Thymus (tissue), 11 donors: ENCODE measurements at regions not wholly inside any gene's neighbourhood (a gene's known extent, or its start where the extent isn't known, plus 50 kb on each side); places are given as distances from the start of the nearest gene placed in this dataset.
A peak's percentile ranks its signal among the peaks of the same experiment; 100 is the strongest.

Experiments used
- DNase-seq, 9 donors: peaks; one replicate each; pipeline ENCODE4 v3.0.0-alpha.2; 2013; ENCODE audit warnings: low spot score in 9 of 9, low read depth in 6 of 9, missing footprints in 1 of 9
- H3K27ac ChIP-seq, 2 donors: one replicate each; pipeline ENCODE4 v1.5.1; 2013; ENCODE audit warnings: control low read depth in 1 of 2, low read depth in 1 of 2, low read length in 1 of 2, mild to moderate bottlenecking in 1 of 2, moderate library complexity in 1 of 2
- H3K27me3 ChIP-seq, 2 donors: one replicate each; pipeline ENCODE4 v1.5.1; 2013; ENCODE audit warnings: low read length in 1 of 2; ENCODE audit not compliant: control insufficient read depth in 2 of 2, insufficient read depth in 1 of 2
- H3K36me3 ChIP-seq, 2 donors: one replicate each; pipeline ENCODE4 v1.5.1; 2013; ENCODE audit warnings: low read length in 1 of 2, mild to moderate bottlenecking in 1 of 2, moderate library complexity in 1 of 2; ENCODE audit not compliant: control insufficient read depth in 2 of 2, insufficient read depth in 2 of 2
- H3K4me1 ChIP-seq, 2 donors: one replicate each; pipeline ENCODE4 v1.5.1; 2013; ENCODE audit warnings: low read length in 2 of 2; ENCODE audit not compliant: control insufficient read depth in 2 of 2, insufficient read depth in 2 of 2
- H3K4me3 ChIP-seq, 2 donors: one replicate each; pipeline ENCODE4 v1.5.1; 2013; ENCODE audit warnings: low read length in 2 of 2, control low read depth in 1 of 2, mild to moderate bottlenecking in 1 of 2
- H3K9me3 ChIP-seq, 2 donors: one replicate each; pipeline ENCODE4 v1.5.1; 2013; ENCODE audit warnings: low read length in 1 of 2, mild to moderate bottlenecking in 1 of 2; ENCODE audit not compliant: control insufficient read depth in 2 of 2, insufficient read depth in 1 of 2
- WGBS: extraction: QIAGEN DNeasy Blood & Tissue Kit; methylation state at CpG from one replicate; pipeline ENCODE4 v1.1.7; 2013; 5-methylcytosine and 5-hydroxymethylcytosine counted together
- donor health status: healthy.

DNA sequence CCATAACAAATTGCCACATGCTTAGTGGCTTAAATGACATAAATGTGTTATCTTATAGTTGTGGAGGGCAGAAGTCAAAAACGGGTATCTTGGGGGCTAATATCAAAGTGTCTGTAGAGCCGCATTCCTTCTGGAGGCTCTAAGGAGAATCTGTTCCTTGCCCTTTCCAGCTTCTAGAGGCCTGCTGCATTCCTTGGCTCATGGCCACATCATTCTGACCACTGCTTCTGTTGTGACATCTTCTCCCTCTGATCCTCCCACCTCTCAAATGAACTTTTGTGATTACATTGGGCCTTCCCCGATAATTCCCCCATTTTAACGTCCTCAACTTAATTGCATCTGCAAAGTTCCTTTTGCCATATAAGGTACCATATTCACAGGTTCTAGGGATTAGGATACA, 76.1 kb downstream of the CYP26A1 start:
- Histone ChIP-seq H3K4me1 (no peaks in the 10 kb centered on the region), H3K4me3 (no peak overlapping the region), H3K36me3 (no peaks in the 10 kb centered on the region), H3K27ac (no peak overlapping the region), H3K27me3 (peaks cover 0 to 2% of the 10 kb centered on the region in 2 donors), H3K9me3 (no peaks in the 10 kb centered on the region)
- no peak for DNase-seq
- WGBS = 96% methylated on average over 4 of the region's 4 CpGs

- no peak overlapping the region for H3K4me3 ChIP-seq
- peaks cover 0 to 2% of the 10 kb centered on the region in 2 donors for H3K27me3 ChIP-seq
- DNase-seq = peak in 4 of 9 donors; percentile 8 to 48 (median 8)
- no peaks in the 10 kb centered on the region for H3K4me1 ChIP-seq
- 5% methylated on average over 1 of the region's 1 CpG for WGBS
- H3K9me3 ChIP-seq = no peaks in the 10 kb centered on the region
- no peak overlapping the region for H3K27ac ChIP-seq
- no peaks in the 10 kb centered on the region for H3K36me3 ChIP-seq
These were observed 76.6 kb downstream of the CYP26A1 start for GRCh38 chr10:93150289-93150688.

GRCh38 chr10:93150990-93151547, 77.4 kb downstream of the CYP26A1 start:
- WGBS = 78% methylated on average over 8 of the region's 8 CpGs
- H3K4me1 ChIP-seq = no peaks in the 10 kb centered on the region
- no peak overlapping the region for H3K27ac ChIP-seq
- no peak for DNase-seq
- H3K9me3 ChIP-seq = no peaks in the 10 kb centered on the region
- no peaks in the 10 kb centered on the region for H3K36me3 ChIP-seq
- H3K4me3 ChIP-seq = no peak overlapping the region
- H3K27me3 ChIP-seq = peaks cover 0 to 2% of the 10 kb centered on the region in 2 donors

DNA sequence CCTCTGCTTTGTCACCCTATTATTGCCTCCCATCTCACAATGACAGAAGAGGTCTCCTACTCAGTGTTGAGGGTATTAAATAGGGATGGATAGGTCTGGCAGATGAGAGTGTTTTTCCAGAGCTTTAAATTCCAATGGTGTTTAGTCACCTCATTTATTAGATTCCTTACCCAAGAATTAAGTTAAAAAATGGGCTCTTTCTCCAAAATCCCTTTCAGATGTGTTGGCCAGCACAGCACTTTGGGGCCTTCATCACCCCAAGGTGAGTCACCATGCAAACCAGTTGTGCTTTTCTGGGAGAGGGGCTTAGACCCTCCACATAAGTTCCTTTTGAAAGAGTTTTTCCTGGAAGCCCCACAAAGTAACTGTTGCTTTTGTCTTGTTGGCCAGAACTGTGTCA, 78.4 kb downstream of the CYP26A1 start:
- Histone ChIP-seq H3K36me3 (no peaks in the 10 kb centered on the region), H3K27me3 (peaks cover 0 to 2% of the 10 kb centered on the region in 2 donors), H3K9me3 (no peaks in the 10 kb centered on the region), H3K4me3 (no peak overlapping the region), H3K27ac (no peak overlapping the region), H3K4me1 (no peaks in the 10 kb centered on the region)
- DNase-seq = no peak

- DNase-seq = no peak
- no peak overlapping the region for H3K27ac ChIP-seq
- H3K4me3 ChIP-seq = no peak overlapping the region
- H3K9me3 ChIP-seq = no peaks in the 10 kb centered on the region
- no peaks in the 10 kb centered on the region for H3K36me3 ChIP-seq
- H3K27me3 ChIP-seq = no peaks in the 10 kb centered on the region
- H3K4me1 ChIP-seq = no peaks in the 10 kb centered on the region
These were observed 80.8 kb downstream of the CYP26A1 start for GRCh38 chr10:93154531-93154930.

DNA sequence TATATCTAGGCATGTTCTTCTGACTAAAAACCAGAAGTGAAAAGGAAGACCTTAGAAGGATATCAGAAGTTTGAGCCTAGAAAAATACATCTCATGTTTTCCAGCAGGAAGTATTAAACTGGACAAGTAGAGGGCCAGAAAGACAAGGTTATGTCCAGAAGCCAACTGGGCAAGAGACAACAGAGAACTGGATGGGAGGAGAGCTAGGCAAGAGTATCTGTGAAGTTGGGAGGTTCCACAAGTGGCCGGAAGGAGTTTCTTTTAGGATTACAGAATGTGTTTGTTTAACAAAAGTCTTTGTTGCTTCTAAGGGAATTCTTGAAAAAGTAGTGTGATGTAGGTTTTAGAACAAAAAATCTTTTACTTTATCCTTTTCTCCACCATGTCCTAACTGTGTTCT, 86.4 kb downstream of the CYP26A1 start:
- Histone ChIP-seq H3K27ac (no peak overlapping the region), H3K4me3 (no peak overlapping the region), H3K4me1 (no peaks in the 10 kb centered on the region), H3K27me3 (no peaks in the 10 kb centered on the region), H3K36me3 (no peaks in the 10 kb centered on the region), H3K9me3 (no peaks in the 10 kb centered on the region)
- DNase-seq = no peak
- WGBS = 93% methylated on average over 1 of the region's 1 CpG

- Histone ChIP-seq H3K27me3 (no peaks in the 10 kb centered on the region), H3K36me3 (no peaks in the 10 kb centered on the region), H3K27ac (no peak overlapping the region), H3K9me3 (no peaks in the 10 kb centered on the region), H3K4me3 (no peak overlapping the region), H3K4me1 (no peaks in the 10 kb centered on the region)
- WGBS = 91% methylated on average over 7 of the region's 7 CpGs
- no peak for DNase-seq
These were observed 87.1 kb downstream of the CYP26A1 start for GRCh38 chr10:93160829-93161228.

GRCh38 chr10:93165367-93165766, 91.7 kb downstream of the CYP26A1 start:
- Histone ChIP-seq H3K27me3 (no peaks in the 10 kb centered on the region), H3K4me1 (no peaks in the 10 kb centered on the region), H3K4me3 (no peak overlapping the region), H3K27ac (no peak overlapping the region), H3K36me3 (no peaks in the 10 kb centered on the region), H3K9me3 (no peaks in the 10 kb centered on the region)
- no peak for DNase-seq
- WGBS = 94% methylated on average over 4 of the region's 4 CpGs

GRCh38 chr10:93166134-93166533, 92.4 kb downstream of the CYP26A1 start:
- Histone ChIP-seq H3K36me3 (no peaks in the 10 kb centered on the region), H3K27ac (peak overlapping the region in 1 of 2 donors; percentile 31), H3K27me3 (no peaks in the 10 kb centered on the region), H3K4me1 (no peaks in the 10 kb centered on the region), H3K9me3 (no peaks in the 10 kb centered on the region), H3K4me3 (no peak overlapping the region)
- no peak for DNase-seq
- WGBS = 95% methylated on average over 4 of the region's 4 CpGs

DNA sequence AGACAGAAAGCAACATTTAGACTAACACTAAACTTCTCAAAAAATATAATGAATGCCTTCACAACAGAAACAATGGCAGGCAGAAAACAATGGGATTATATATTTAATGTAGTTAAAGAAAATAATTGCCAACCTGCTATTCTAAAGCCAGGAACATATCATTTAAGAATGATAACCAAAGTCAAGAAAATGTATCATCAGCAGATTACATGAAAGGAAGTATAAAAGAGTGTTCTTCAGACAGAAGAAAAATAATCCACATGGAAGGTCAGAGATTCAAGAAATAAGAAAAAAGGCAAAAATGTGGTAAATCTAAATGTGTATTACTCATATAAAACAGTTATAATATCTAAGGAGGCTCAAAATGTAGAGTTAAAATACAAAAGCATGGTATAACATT, 98.1 kb downstream of the CYP26A1 start:
- Histone ChIP-seq H3K4me3 (no peak overlapping the region), H3K27me3 (no peaks in the 10 kb centered on the region), H3K36me3 (no peaks in the 10 kb centered on the region), H3K9me3 (no peaks in the 10 kb centered on the region), H3K4me1 (no peaks in the 10 kb centered on the region), H3K27ac (no peak overlapping the region)
- DNase-seq = no peak
